22Rv1 (cell line): ENCODE measurements at regions not wholly inside any gene's neighbourhood (a gene's known extent, or its start where the extent isn't known, plus 50 kb on each side); places are given as distances from the start of the nearest gene placed in this dataset.
A peak's percentile ranks its signal among the peaks of the same experiment; 100 is the strongest.

ENCODE experiments used
- H3K27ac ChIP-seq: fragments of 450-650 bp; 2 replicates; pipeline ENCODE4 v1.5.1; 2017
- ZFX ChIP-seq: fragments of 450-650 bp; IDR thresholded peaks from 2 replicates; pipeline ENCODE4 v1.6.1; 2017; ENCODE audit warnings: antibody characterized with exemption, borderline replicate concordance
- TF ChIP-seq, protein P1 (sequence below): fragments of 450-650 bp; IDR thresholded peaks from 2 replicates; pipeline ENCODE4 v1.5.1; 2017; ENCODE audit warnings: mild to moderate bottlenecking

DNA sequence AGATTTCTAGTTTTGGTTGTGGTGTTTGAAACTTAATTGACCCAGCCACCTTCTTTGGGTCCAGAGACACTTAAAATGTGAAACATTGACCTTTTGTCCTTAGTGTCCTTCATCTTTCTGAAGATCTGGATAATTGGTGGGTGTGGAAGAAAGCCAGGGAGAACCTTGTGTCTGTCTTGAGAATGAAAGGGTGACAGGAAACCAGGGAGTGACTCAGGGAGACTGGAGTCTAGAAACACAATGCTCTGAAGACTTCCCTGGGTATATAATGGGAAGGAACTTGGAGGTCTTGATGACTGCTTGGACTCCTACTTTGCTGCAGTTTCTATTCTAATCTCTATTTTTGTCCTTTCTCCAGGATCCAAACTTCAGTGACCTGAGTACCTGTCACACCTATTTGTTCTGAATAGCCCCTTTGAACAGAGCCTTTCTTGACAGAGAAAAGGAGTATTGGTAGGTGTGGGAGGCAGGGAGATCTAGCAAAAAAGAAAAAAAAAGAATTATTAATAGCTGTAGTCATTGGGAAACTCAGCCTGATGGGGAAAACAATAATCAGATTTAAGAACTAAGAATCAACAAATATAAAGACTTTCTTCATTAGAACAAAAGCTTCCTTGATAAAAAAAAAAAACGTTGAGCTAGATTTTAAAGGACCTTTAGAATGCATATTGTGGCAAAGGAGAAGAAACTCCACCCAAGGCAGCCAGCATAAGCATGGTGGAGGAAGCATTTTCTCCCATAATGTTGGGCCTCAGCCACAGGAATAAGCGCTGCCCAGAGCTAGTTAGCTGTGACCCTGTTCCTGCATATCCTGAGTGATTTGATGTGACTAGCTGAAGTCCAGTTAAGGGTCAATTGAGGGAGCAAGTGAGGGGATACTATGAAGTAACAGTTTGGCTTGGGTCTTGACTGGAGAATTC, 77.9 kb upstream of the HOXC13 start:
- no peak overlapping the region for H3K27ac ChIP-seq
- TF ChIP-seq, protein P1, sequence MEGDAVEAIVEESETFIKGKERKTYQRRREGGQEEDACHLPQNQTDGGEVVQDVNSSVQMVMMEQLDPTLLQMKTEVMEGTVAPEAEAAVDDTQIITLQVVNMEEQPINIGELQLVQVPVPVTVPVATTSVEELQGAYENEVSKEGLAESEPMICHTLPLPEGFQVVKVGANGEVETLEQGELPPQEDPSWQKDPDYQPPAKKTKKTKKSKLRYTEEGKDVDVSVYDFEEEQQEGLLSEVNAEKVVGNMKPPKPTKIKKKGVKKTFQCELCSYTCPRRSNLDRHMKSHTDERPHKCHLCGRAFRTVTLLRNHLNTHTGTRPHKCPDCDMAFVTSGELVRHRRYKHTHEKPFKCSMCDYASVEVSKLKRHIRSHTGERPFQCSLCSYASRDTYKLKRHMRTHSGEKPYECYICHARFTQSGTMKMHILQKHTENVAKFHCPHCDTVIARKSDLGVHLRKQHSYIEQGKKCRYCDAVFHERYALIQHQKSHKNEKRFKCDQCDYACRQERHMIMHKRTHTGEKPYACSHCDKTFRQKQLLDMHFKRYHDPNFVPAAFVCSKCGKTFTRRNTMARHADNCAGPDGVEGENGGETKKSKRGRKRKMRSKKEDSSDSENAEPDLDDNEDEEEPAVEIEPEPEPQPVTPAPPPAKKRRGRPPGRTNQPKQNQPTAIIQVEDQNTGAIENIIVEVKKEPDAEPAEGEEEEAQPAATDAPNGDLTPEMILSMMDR = no peak
- no peak for TF ChIP-seq ZFX

DNA sequence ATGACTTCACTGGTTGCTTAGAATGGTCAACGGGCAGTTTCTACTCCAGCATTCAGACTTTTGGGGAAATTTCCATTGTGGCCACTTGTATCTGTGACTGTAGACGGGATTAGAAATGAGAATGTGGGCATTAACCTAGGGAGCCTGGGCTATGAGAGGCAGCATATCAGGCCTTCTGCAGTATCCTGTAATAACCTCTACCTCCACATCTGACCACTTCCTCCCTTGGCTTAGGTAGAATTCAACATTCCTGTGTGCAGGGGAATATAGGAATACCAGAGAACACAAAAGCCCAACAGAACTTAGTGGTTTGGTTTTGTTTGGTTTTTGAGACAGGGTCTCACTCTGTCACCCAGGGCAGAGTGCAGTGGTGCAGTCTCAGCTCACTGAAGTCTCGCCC, 76.4 kb upstream of the HOXC13 start:
- TF ChIP-seq, protein P1 = no peak
- TF ChIP-seq ZFX = no peak
- no peak overlapping the region for H3K27ac ChIP-seq

DNA sequence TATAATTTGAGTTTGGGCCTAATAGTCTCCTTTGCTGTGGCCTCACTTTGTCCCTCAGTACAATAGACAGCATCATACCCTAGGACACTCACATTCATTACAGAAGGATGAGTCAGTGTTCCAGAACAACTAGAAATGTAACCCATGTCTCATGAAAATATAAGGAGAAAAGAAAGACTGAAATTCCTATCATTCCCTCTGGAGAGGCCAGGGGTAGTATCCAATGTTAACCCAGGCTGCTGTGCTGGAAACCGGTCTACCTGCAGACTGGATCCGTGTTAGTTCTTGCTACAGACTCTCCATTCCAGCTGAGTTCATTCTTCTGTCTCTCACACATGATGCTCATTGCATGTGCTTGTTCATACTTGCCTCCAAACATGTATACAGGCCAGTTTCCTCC, 75.8 kb upstream of the HOXC13 start:
- H3K27ac ChIP-seq = no peak overlapping the region
- TF ChIP-seq, protein P1 = no peak

DNA sequence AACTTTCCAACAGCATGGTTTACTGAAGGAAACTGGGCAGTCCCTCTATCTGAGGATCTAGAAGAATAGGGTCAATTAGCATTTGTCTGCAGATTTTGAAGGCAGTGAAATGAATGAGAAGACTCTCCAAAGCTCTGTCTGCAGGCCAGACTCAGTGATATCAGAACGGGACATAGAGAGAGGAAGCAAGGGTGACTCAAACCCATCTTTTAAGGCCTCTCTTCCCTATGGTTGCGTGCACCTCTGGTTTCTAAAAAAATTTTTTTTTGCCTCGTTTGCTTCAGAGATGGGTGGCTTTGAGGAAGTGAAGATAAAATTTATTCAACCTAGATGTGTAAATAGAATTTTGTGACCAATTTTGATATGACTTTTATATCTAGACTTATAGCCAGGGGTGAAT, 71.9 kb upstream of the HOXC13 start:
- H3K27ac ChIP-seq = no peak overlapping the region
- TF ChIP-seq, protein P1 = no peak
- no peak for TF ChIP-seq ZFX

DNA sequence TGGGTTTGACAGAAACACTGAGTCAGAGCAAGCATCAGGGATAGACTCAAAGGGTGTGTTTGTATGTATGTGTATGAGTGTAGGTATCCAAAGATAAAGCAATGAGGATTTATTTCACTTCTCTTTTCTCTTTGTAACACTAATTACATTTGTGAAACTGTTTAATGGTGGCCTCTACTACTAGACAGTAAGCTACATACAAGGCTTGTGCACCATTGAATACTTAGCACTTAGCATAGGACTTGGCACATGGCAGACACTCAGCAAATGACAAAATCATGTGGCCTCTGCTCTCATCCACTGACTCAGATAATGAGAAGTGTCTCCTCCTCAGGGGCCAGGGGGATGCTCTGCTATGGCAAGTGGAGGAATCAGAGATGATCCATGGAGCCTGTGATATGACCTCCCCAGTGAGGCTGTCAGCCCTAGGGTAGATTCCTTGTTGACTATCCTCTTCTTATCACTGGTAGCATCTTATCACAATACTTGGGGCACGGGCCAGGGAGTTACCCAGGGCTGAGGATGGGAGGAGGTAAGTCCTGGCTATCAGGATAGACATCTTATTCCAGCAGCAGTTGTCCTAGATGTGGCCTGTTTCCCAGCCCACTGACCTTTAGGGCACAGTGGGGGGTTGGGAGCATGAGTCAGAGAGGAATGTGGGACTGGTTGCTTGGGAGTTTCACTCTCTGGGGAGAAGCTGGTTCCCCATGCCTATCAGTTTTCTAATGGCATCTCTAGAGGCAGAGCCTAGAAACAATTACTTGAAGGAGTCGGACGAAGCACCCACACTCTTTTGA, 71.2 kb upstream of the HOXC13 start:
- peak overlapping the region; percentile 50; the same call in 1 of the 2 replicates for H3K27ac ChIP-seq
- TF ChIP-seq, protein P1 = no peak
- TF ChIP-seq ZFX = no peak

DNA sequence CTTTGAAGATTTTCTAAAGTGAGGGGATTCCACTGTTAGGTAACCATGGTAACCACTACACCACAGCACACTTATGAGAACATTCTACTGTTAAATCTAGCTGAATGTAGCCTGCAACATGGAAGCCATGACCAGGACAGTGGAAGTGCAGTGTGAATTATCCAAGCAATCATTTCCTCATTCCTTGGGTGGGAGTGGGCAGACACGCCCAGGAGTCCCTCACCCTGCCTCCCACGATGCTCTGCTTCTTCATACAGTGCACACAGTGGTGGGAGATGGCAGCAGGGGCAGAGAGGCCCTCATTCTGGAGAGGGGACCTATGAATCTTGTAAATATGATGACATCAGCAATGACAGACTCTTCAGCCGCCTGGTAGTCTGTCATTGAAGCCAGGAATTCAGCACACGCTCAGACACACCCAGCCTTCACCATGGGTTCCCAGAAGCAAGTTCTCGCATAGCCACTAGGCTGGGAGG, 70.1 kb upstream of the HOXC13 start:
- peak overlapping the region; percentile 50 for H3K27ac ChIP-seq
- TF ChIP-seq, protein P1 = no peak
- TF ChIP-seq ZFX = no peak
